Adrenal gland (tissue), 9 donors: ENCODE measurements at regions not wholly inside any gene's neighbourhood (a gene's known extent, or its start where the extent isn't known, plus 50 kb on each side); places are given as distances from the start of the nearest gene placed in this dataset.
"Not testable (repeated sequence)": the region's sequence is repeated elsewhere in the genome, so short reads cannot be mapped to it uniquely, and the experiment has no call there.

ENCODE experiments used
- DNase-seq, 7 donors: peaks; one replicate each; pipeline ENCODE4 v3.0.0-alpha.2; 2019 to 2020
- H3K27ac ChIP-seq, 5 donors: fragments of 200-600 bp; sonication (generic) in 4 of 5; 1 replicate in 3 of 5; 2 replicates in 2 of 5; pipeline versions ENCODE4 v1.5.1 to v1.8.0; 2016 to 2020; ENCODE audit warnings: mild to moderate bottlenecking in 1 of 5
- H3K27me3 ChIP-seq: fragments of 200-600 bp; 2 replicates; pipeline ENCODE4 v1.8.0; 2021
- H3K36me3 ChIP-seq, 2 donors: fragments of 200-600 bp; replicated peaks in 1 of 2; 1 replicate in 1 of 2; 2 replicates in 1 of 2; pipeline versions ENCODE4 v1.5.1 to v1.8.0; 2018 to 2022
- H3K4me1 ChIP-seq, 2 donors: fragments of 200-600 bp; replicated peaks in 1 of 2; 1 replicate in 1 of 2; 2 replicates in 1 of 2; pipeline versions ENCODE4 v1.5.1 to v1.8.0; 2018 to 2021
- H3K4me3 ChIP-seq, 4 donors: fragments of 200-600 bp; sonication (generic) in 3 of 4; one replicate each; pipeline ENCODE4 v1.5.1; 2016 to 2018
- H3K9me3 ChIP-seq, 3 donors: fragments of 200-600 bp; sonication (generic) in 1 of 3; replicated peaks in 1 of 3; 1 replicate in 2 of 3; 2 replicates in 1 of 3; pipeline versions ENCODE4 v1.5.1 to v1.8.0; 2016 to 2021
- CTCF ChIP-seq, 6 experiments: fragments of 450-650 bp in 4 of 6; fragments of 200-600 bp in 2 of 6; sonication (generic) in 1 of 6; IDR thresholded peaks; 1 replicate in 5 of 6; 2 replicates in 1 of 6; pipeline versions ENCODE4 v1.5.1 to v1.8.0; 2016 to 2021; ENCODE audit warnings: antibody characterized with exemption in 6 of 6, mild to moderate bottlenecking in 2 of 6, moderate library complexity in 1 of 6
- POLR2A ChIP-seq, 2 donors: fragments of 450-650 bp; IDR thresholded peaks; one replicate each; pipeline ENCODE4 v1.6.1; 2017; ENCODE audit warnings: antibody characterized with exemption in 2 of 2, mild to moderate bottlenecking in 2 of 2, moderate library complexity in 1 of 2
- WGBS, 4 donors: extraction: QIAGEN DNeasy Blood & Tissue Kit in 2 of 4; methylation state at CpG; one replicate each; pipeline versions ENCODE4 v1.1.5 to v1.1.7; 2013 to 2017; 5-methylcytosine and 5-hydroxymethylcytosine counted together
- intact Hi-C, 2 donors: fragments of 100-400 bp; cut with DNase I; formaldehyde crosslinking; loops; one replicate each; pipeline versions ENCODE4 v1.14.1 to v1.15.0; 2022 to 2023
- donor health status: healthy with polysubstance abuse.
- donor health status: Bipolar disorder and iron deficiency.
- donor health status: DM: yes; HTN: yes; CAD: no.
- donor health status: DM: no; HTN: no; CAD: no.
- donor health status: DM: no; HTN: no; CAD: no.

- no peak for DNase-seq
- no peaks in the 10 kb centered on the region for H3K36me3 ChIP-seq
- H3K9me3 ChIP-seq = no peaks in the 10 kb centered on the region
- no peak overlapping the region for H3K4me3 ChIP-seq
- no peaks in the 10 kb centered on the region for H3K27me3 ChIP-seq
- TF ChIP-seq CTCF (IDR thresholded peaks at IDR 0.05) (no peak), POLR2A (IDR thresholded peaks at IDR 0.05) (no peak)
- 64 to 76% (median 71%) methylated on average over 2 of the region's 2 CpGs for WGBS, 4 donors
- no peaks in the 10 kb centered on the region for H3K4me1 ChIP-seq
- no peak overlapping the region for H3K27ac ChIP-seq
- intact Hi-C loops = no loop called here
These were observed 394.5 kb upstream of the EDIL3 start for GRCh38 chr5:84779186-84779585.

- H3K4me1 ChIP-seq = no peaks in the 10 kb centered on the region
- H3K27ac ChIP-seq = no peak overlapping the region
- H3K9me3 ChIP-seq = no peaks in the 10 kb centered on the region
- no peak for DNase-seq
- intact Hi-C loops = no loop called here
- H3K4me3 ChIP-seq = no peak overlapping the region
- WGBS, 4 donors = 72 to 89% (median 78%) methylated on average over 3 to 4 of the region's 4 CpGs
- no peaks in the 10 kb centered on the region for H3K36me3 ChIP-seq
- no peak for TF ChIP-seq POLR2A (IDR thresholded peaks at IDR 0.05)
- H3K27me3 ChIP-seq = no peaks in the 10 kb centered on the region
These were observed 379.5 kb upstream of the EDIL3 start for GRCh38 chr5:84764227-84764626.

GRCh38 chr5:84758008-84758407 lies 373.3 kb upstream of the EDIL3 start:
- no peaks in the 10 kb centered on the region for H3K36me3 ChIP-seq
- no peak overlapping the region for H3K4me3 ChIP-seq
- no peaks in the 10 kb centered on the region for H3K27me3 ChIP-seq
- intact Hi-C loops = no loop called here
- no peak overlapping the region for H3K27ac ChIP-seq
- H3K9me3 ChIP-seq = no peaks in the 10 kb centered on the region
- no peaks in the 10 kb centered on the region for H3K4me1 ChIP-seq
- WGBS, 4 donors = 75 to 80% (median 75%) methylated on average over 1 of the region's 1 CpG
- no peak for DNase-seq
- no peak for TF ChIP-seq POLR2A (IDR thresholded peaks at IDR 0.05)
- TF ChIP-seq CTCF (IDR thresholded peaks at IDR 0.05) = no peak

- intact Hi-C loops = no loop called here
- H3K4me1 ChIP-seq = no peaks in the 10 kb centered on the region
- no peaks in the 10 kb centered on the region for H3K9me3 ChIP-seq
- H3K27ac ChIP-seq = no peak overlapping the region
- WGBS, 4 donors = 52 to 77% (median 65%) methylated on average over 2 of the region's 2 CpGs
- H3K4me3 ChIP-seq = no peak overlapping the region
- H3K27me3 ChIP-seq = no peaks in the 10 kb centered on the region
- no peaks in the 10 kb centered on the region for H3K36me3 ChIP-seq
- DNase-seq = no peak
- TF ChIP-seq POLR2A (IDR thresholded peaks at IDR 0.05) = no peak
- TF ChIP-seq CTCF (IDR thresholded peaks at IDR 0.05) = no peak
These were observed 368.1 kb upstream of the EDIL3 start for GRCh38 chr5:84752780-84753179.

GRCh38 chr5:84748313-84748712 lies 363.6 kb upstream of the EDIL3 start:
- no peaks in the 10 kb centered on the region for H3K9me3 ChIP-seq
- H3K4me1 ChIP-seq = no peaks in the 10 kb centered on the region
- no peaks in the 10 kb centered on the region for H3K36me3 ChIP-seq
- no peak overlapping the region for H3K27ac ChIP-seq
- H3K27me3 ChIP-seq = no peaks in the 10 kb centered on the region
- H3K4me3 ChIP-seq = no peak overlapping the region
- WGBS, 4 donors = 2 to 100% (median 66%) methylated on average over 1 of the region's 1 CpG
- intact Hi-C loops = no loop called here
- no peak for DNase-seq
- TF ChIP-seq CTCF (IDR thresholded peaks at IDR 0.05) (no peak), POLR2A (IDR thresholded peaks at IDR 0.05) (no peak)

- H3K4me3 ChIP-seq, H3K4me1 ChIP-seq, DNase-seq, H3K36me3 ChIP-seq, H3K27me3 ChIP-seq, H3K9me3 ChIP-seq, H3K27ac ChIP-seq, intact Hi-C loops: not testable (repeated sequence)
- WGBS, 4 donors = 95 to 98% (median 96%) methylated on average over 2 of the region's 2 CpGs
These were observed 361.6 kb upstream of the EDIL3 start for GRCh38 chr5:84746280-84746679.
